ENCODE measurements at regions not wholly inside any gene's neighbourhood (a gene's known extent, or its start where the extent isn't known, plus 50 kb on each side); places are given as distances from the start of the nearest gene placed in this dataset.

- H3K36me3 ChIP-seq (ENCODE audit: insufficient read depth, low read length) = no peaks in the 10 kb centered on the region
- no peak for DNase-seq (ENCODE audit: low read depth, low spot score)
- H3K4me3 ChIP-seq = no peak overlapping the region
- no peak overlapping the region for H3K27ac ChIP-seq
- H3K9ac ChIP-seq (ENCODE audit: insufficient read length) = no peak overlapping the region
- H3K9me3 ChIP-seq (ENCODE audit: low read depth, low read length) = no peaks in the 10 kb centered on the region
- TF ChIP-seq FOXP2 (optimal IDR thresholded peaks at IDR 0.05; ENCODE audit: control extremely low read depth, extremely low read length, insufficient read depth) (no peak), EZH2 (IDR thresholded peaks at IDR 0.05) (no peak), POLR2AphosphoS5 (IDR thresholded peaks at IDR 0.05; ENCODE audit: borderline replicate concordance, low read depth, low read length) (no peak)
Measured at GRCh38 chr2:205878999-205879762, 196.9 kb downstream of the NRP2 start.

GRCh38 chr2:205877496-205877895, 195.2 kb downstream of the NRP2 start:
- DNase-seq (ENCODE audit: low read depth, low spot score) = no peak
- Histone ChIP-seq H3K4me3 (no peak overlapping the region), H3K27ac (no peak overlapping the region), H3K9me3 (ENCODE audit: low read depth, low read length) (no peaks in the 10 kb centered on the region), H3K9ac (ENCODE audit: insufficient read length) (no peak overlapping the region), H3K36me3 (ENCODE audit: insufficient read depth, low read length) (no peaks in the 10 kb centered on the region)
- TF ChIP-seq POLR2AphosphoS5 (IDR thresholded peaks at IDR 0.05; ENCODE audit: borderline replicate concordance, low read depth, low read length) (no peak), FOXP2 (optimal IDR thresholded peaks at IDR 0.05; ENCODE audit: control extremely low read depth, extremely low read length, insufficient read depth) (no peak), EZH2 (IDR thresholded peaks at IDR 0.05) (no peak)

GRCh38 chr2:205876127-205876526, 193.8 kb downstream of the NRP2 start:
- Histone ChIP-seq H3K27ac (no peak overlapping the region), H3K9me3 (ENCODE audit: low read depth, low read length) (no peaks in the 10 kb centered on the region), H3K36me3 (ENCODE audit: insufficient read depth, low read length) (no peaks in the 10 kb centered on the region), H3K4me3 (no peak overlapping the region), H3K9ac (ENCODE audit: insufficient read length) (no peak overlapping the region)
- no peak for DNase-seq (ENCODE audit: low read depth, low spot score)
- no peak for TF ChIP-seq EZH2 (IDR thresholded peaks at IDR 0.05)

- TF ChIP-seq POLR2AphosphoS5 (IDR thresholded peaks at IDR 0.05; ENCODE audit: borderline replicate concordance, low read depth, low read length) (no peak), FOXP2 (optimal IDR thresholded peaks at IDR 0.05; ENCODE audit: control extremely low read depth, extremely low read length, insufficient read depth) (no peak), EZH2 (IDR thresholded peaks at IDR 0.05) (no peak)
- no peak for DNase-seq (ENCODE audit: low read depth, low spot score)
Measured at GRCh38 chr2:205872716-205873115, 190.4 kb downstream of the NRP2 start.

GRCh38 chr2:205869439-205869838, 187.1 kb downstream of the NRP2 start:
- no peaks in the 10 kb centered on the region for H3K9me3 ChIP-seq (ENCODE audit: low read depth, low read length)

More at GRCh38 chr2:205872716-205873115, 190.4 kb downstream of the NRP2 start:
- H3K36me3 ChIP-seq (ENCODE audit: insufficient read depth, low read length) = no peaks in the 10 kb centered on the region
- no peak overlapping the region for H3K9ac ChIP-seq (ENCODE audit: insufficient read length)
- H3K27ac ChIP-seq = no peak overlapping the region
- no peaks in the 10 kb centered on the region for H3K9me3 ChIP-seq (ENCODE audit: low read depth, low read length)
- H3K4me3 ChIP-seq = no peak overlapping the region

GRCh38 chr2:205868773-205869333, 186.6 kb downstream of the NRP2 start:
- no peaks in the 10 kb centered on the region for H3K9me3 ChIP-seq (ENCODE audit: low read depth, low read length)
- no peak overlapping the region for H3K4me3 ChIP-seq
- DNase-seq (ENCODE audit: low read depth, low spot score) = no peak
- H3K36me3 ChIP-seq (ENCODE audit: insufficient read depth, low read length) = no peaks in the 10 kb centered on the region
- TF ChIP-seq FOXP2 (optimal IDR thresholded peaks at IDR 0.05; ENCODE audit: control extremely low read depth, extremely low read length, insufficient read depth) (no peak), POLR2AphosphoS5 (IDR thresholded peaks at IDR 0.05; ENCODE audit: borderline replicate concordance, low read depth, low read length) (no peak), EZH2 (IDR thresholded peaks at IDR 0.05) (no peak)
- no peak overlapping the region for H3K27ac ChIP-seq
- H3K9ac ChIP-seq (ENCODE audit: insufficient read length) = no peak overlapping the region

More at GRCh38 chr2:205869439-205869838, 187.1 kb downstream of the NRP2 start:
- Histone ChIP-seq H3K4me3 (no peak overlapping the region), H3K36me3 (ENCODE audit: insufficient read depth, low read length) (no peaks in the 10 kb centered on the region), H3K27ac (no peak overlapping the region), H3K9ac (ENCODE audit: insufficient read length) (no peak overlapping the region)
- TF ChIP-seq EZH2 (IDR thresholded peaks at IDR 0.05) (no peak), POLR2AphosphoS5 (IDR thresholded peaks at IDR 0.05; ENCODE audit: borderline replicate concordance, low read depth, low read length) (no peak), FOXP2 (optimal IDR thresholded peaks at IDR 0.05; ENCODE audit: control extremely low read depth, extremely low read length, insufficient read depth) (no peak)
- DNase-seq (ENCODE audit: low read depth, low spot score) = no peak

- TF ChIP-seq FOXP2 (optimal IDR thresholded peaks at IDR 0.05; ENCODE audit: control extremely low read depth, extremely low read length, insufficient read depth) (no peak), POLR2AphosphoS5 (IDR thresholded peaks at IDR 0.05; ENCODE audit: borderline replicate concordance, low read depth, low read length) (no peak), EZH2 (IDR thresholded peaks at IDR 0.05) (no peak)
- no peak overlapping the region for H3K27ac ChIP-seq
- no peaks in the 10 kb centered on the region for H3K9me3 ChIP-seq (ENCODE audit: low read depth, low read length)
- DNase-seq (ENCODE audit: low read depth, low spot score) = no peak
- H3K9ac ChIP-seq (ENCODE audit: insufficient read length) = no peak overlapping the region
- H3K36me3 ChIP-seq (ENCODE audit: insufficient read depth, low read length) = no peaks in the 10 kb centered on the region
- H3K4me3 ChIP-seq = no peak overlapping the region
Measured at GRCh38 chr2:205868053-205868452, 185.8 kb downstream of the NRP2 start.

GRCh38 chr2:205867371-205867770, 185.1 kb downstream of the NRP2 start:
- H3K27ac ChIP-seq = no peak overlapping the region
- H3K9ac ChIP-seq (ENCODE audit: insufficient read length) = no peak overlapping the region
- H3K4me3 ChIP-seq = no peak overlapping the region
- no peaks in the 10 kb centered on the region for H3K9me3 ChIP-seq (ENCODE audit: low read depth, low read length)
- TF ChIP-seq FOXP2 (optimal IDR thresholded peaks at IDR 0.05; ENCODE audit: control extremely low read depth, extremely low read length, insufficient read depth) (no peak), POLR2AphosphoS5 (IDR thresholded peaks at IDR 0.05; ENCODE audit: borderline replicate concordance, low read depth, low read length) (no peak), EZH2 (IDR thresholded peaks at IDR 0.05) (no peak)
- H3K36me3 ChIP-seq (ENCODE audit: insufficient read depth, low read length) = no peaks in the 10 kb centered on the region
- DNase-seq (ENCODE audit: low read depth, low spot score) = no peak

All from SK-N-MC (cell line).